PC-9 (cell line): ENCODE measurements at regions not wholly inside any gene's neighbourhood (a gene's known extent, or its start where the extent isn't known, plus 50 kb on each side); places are given as distances from the start of the nearest gene placed in this dataset.

ENCODE experiments used
- BruUV-seq: library from RNA; stranded (reverse); fragments of 400-500 nt; replicated peaks from 2 replicates; lab custom pipeline; 2021; lab: Mats Ljungman, UMichigan
- CTCF ChIA-PET: fragments of 300-600 bp; sonication (Branson Sonifier 250); formaldehyde crosslinking; loops from one replicate; lab custom pipeline; 2022; ENCODE audit warnings: antibody characterized with exemption; lab: Charles Lee
- POLR2A ChIA-PET: fragments of 300-600 bp; sonication (Branson Sonifier 250); formaldehyde crosslinking; loops from one replicate; lab custom pipeline; 2022; ENCODE audit warnings: antibody characterized with exemption; ENCODE audit not compliant: unreplicated experiment; lab: Charles Lee
- DNase-seq, 2 experiments: peaks; one replicate each; pipeline versions ENCODE4 v3.0.0 to v3.0.0-alpha.2; 2015 to 2022; ENCODE audit warnings: mixed read lengths in 1 of 2
- H2AFZ ChIP-seq: fragments of 200-600 bp; sonication (generic); 2 replicates; pipeline ENCODE4 v1.8.1; 2017; ENCODE audit warnings: antibody characterized with exemption
- H3F3A ChIP-seq: fragments of 200-600 bp; sonication (generic); 2 replicates; pipeline ENCODE4 v1.8.1; 2017; ENCODE audit warnings: antibody characterized with exemption, mild to moderate bottlenecking, low read depth; ENCODE audit not compliant: insufficient read depth
- H3K27ac ChIP-seq: fragments of 200-600 bp; sonication (generic); 2 replicates; pipeline ENCODE4 v1.6.1; 2016; ENCODE audit warnings: mixed run types
- H3K27me3 ChIP-seq: fragments of 200-600 bp; sonication (generic); 2 replicates; pipeline ENCODE4 v1.6.1; 2016; ENCODE audit warnings: low read depth, mixed run types; ENCODE audit not compliant: insufficient read depth
- H3K36me3 ChIP-seq: fragments of 200-600 bp; sonication (generic); 2 replicates; pipeline ENCODE4 v1.6.1; 2016; ENCODE audit warnings: low read depth, mixed run types
- H3K4me1 ChIP-seq: fragments of 200-600 bp; sonication (generic); replicated peaks from 2 replicates; pipeline ENCODE4 v1.6.1; 2016; ENCODE audit warnings: mixed run types; ENCODE audit not compliant: insufficient read depth
- H3K4me2 ChIP-seq: fragments of 200-600 bp; sonication (generic); 2 replicates; pipeline ENCODE4 v1.6.1; 2017; ENCODE audit warnings: mixed run types
- H3K4me3 ChIP-seq: fragments of 200-600 bp; sonication (generic); 2 replicates; pipeline ENCODE4 v1.6.1; 2016; ENCODE audit warnings: mixed run types
- H3K79me2 ChIP-seq: fragments of 200-600 bp; sonication (generic); 2 replicates; pipeline ENCODE4 v1.6.1; 2017; ENCODE audit warnings: low read depth, mixed run types
- H3K9me2 ChIP-seq: fragments of 200-600 bp; sonication (generic); 2 replicates; pipeline ENCODE4 v1.8.1; 2017; ENCODE audit warnings: mild to moderate bottlenecking; ENCODE audit not compliant: insufficient read depth
- H3K9me3 ChIP-seq: fragments of 200-600 bp; sonication (generic); 2 replicates; pipeline ENCODE4 v1.8.1; 2016; ENCODE audit warnings: low read depth; ENCODE audit not compliant: insufficient read depth
- H4K20me1 ChIP-seq: fragments of 200-600 bp; sonication (generic); 2 replicates; pipeline ENCODE4 v1.8.1; 2017; ENCODE audit not compliant: insufficient read depth
- EZH2 ChIP-seq: fragments of 200-600 bp; sonication (generic); IDR thresholded peaks from 2 replicates; pipeline ENCODE4 v1.8.0; 2017; ENCODE audit warnings: antibody characterized with exemption, low read depth
- intact Hi-C: fragments of 100-400 bp; cut with micrococcal nuclease; formaldehyde crosslinking; loops from one replicate; pipeline ENCODE4 v1.10.0; 2022; ENCODE audit not compliant: unreplicated experiment
- TF ChIP-seq, protein P1 (sequence below): fragments of 200-600 bp; sonication (generic); conservative IDR thresholded peaks from 2 replicates; pipeline ENCODE4 v1.6.1; 2017; ENCODE audit warnings: mixed run types, antibody characterized with exemption, mild to moderate bottlenecking, moderate library complexity

DNA sequence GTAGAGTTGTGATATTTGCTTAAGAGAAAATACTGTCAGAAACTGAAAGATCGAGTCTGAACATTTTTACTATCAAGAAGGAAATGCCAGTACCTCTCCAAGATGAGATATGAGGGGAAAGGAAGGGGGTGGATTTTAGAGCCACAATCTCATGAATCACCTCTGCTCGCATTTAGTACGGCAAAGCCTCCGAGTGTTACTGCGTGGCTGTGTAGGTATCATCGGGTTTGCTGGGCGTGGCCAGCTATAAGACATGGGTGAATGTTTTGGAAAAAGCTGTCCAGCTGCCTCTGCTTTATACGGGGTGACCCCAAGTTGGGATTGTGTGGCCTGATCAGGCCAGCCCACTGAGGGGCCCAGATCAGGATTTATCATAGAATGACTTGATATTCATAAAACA is 826.4 kb downstream of the SOCS6 start:
- intact Hi-C loops: no loop called here
- H3K4me2 ChIP-seq: no peak overlapping the region
- H3K27me3 ChIP-seq: no peaks in the 10 kb centered on the region
- ChIA-PET CTCF (no interaction called here), POLR2A (no interaction called here)
- peak overlapping the region; percentile 69; the same call in 1 of the 2 replicates for H2AFZ ChIP-seq
- H3K4me1 ChIP-seq: no peaks in the 10 kb centered on the region
- H3K36me3 ChIP-seq: no peaks in the 10 kb centered on the region
- no peak overlapping the region for H3K4me3 ChIP-seq
- H3K79me2 ChIP-seq: no peaks in the 10 kb centered on the region
- no TSS peak for BruUV-seq
- TF ChIP-seq, protein P1, sequence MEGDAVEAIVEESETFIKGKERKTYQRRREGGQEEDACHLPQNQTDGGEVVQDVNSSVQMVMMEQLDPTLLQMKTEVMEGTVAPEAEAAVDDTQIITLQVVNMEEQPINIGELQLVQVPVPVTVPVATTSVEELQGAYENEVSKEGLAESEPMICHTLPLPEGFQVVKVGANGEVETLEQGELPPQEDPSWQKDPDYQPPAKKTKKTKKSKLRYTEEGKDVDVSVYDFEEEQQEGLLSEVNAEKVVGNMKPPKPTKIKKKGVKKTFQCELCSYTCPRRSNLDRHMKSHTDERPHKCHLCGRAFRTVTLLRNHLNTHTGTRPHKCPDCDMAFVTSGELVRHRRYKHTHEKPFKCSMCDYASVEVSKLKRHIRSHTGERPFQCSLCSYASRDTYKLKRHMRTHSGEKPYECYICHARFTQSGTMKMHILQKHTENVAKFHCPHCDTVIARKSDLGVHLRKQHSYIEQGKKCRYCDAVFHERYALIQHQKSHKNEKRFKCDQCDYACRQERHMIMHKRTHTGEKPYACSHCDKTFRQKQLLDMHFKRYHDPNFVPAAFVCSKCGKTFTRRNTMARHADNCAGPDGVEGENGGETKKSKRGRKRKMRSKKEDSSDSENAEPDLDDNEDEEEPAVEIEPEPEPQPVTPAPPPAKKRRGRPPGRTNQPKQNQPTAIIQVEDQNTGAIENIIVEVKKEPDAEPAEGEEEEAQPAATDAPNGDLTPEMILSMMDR: no peak
- no peak for TF ChIP-seq EZH2
- H3F3A ChIP-seq: no peaks in the 10 kb centered on the region
- no peaks in the 10 kb centered on the region for H3K9me2 ChIP-seq
- no peak overlapping the region for H3K27ac ChIP-seq
- DNase-seq: no peak
- H3K9me3 ChIP-seq: no peaks in the 10 kb centered on the region
- no peaks in the 10 kb centered on the region for H4K20me1 ChIP-seq

DNA sequence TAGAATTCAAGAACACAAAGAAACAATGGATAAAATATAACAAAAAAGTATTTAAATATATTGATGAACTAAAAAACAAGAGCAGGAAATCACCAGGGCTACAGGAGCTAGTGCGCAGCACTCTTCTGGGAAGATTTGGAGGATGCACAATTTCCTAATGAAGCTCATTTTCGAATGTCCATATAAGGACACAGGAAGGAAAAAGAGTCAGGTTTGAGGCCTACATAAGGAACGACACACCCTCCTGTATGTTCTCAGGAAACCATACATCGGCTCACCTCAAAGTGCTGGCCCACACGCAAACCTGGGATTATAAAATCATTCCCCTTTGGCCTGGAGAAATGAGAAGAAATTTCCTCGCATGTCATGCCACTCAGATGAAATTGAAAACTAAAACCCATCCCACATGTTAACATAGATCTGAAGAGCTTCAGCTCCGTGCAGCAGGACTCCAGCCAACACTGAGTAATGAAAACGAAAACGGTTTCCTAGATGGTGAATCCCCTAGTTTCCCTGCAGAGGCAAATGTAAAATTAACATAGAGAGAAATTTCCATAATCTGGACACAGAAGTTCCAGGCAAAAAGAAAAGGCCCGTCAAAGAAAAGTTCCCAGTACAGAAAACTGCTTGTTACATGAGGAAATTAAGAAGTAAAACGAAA is 825.8 kb downstream of the SOCS6 start:
- peak overlapping the region; percentile 69; the same call in 1 of the 2 replicates for H2AFZ ChIP-seq
- CTCF ChIA-PET: no interaction called here
- no peaks in the 10 kb centered on the region for H3K36me3 ChIP-seq
- TF ChIP-seq, protein P1: no peak
- TF ChIP-seq EZH2: no peak
- H3K9me3 ChIP-seq: no peaks in the 10 kb centered on the region
- no peaks in the 10 kb centered on the region for H3F3A ChIP-seq
- no peaks in the 10 kb centered on the region for H3K79me2 ChIP-seq
- H3K9me2 ChIP-seq: no peaks in the 10 kb centered on the region
- POLR2A ChIA-PET: no interaction called here
- H3K4me3 ChIP-seq: no peak overlapping the region
- H3K4me2 ChIP-seq: no peak overlapping the region
- intact Hi-C loops: no loop called here
- no TSS peak for BruUV-seq
- H3K27ac ChIP-seq: no peak overlapping the region
- no peaks in the 10 kb centered on the region for H3K4me1 ChIP-seq
- H4K20me1 ChIP-seq: no peaks in the 10 kb centered on the region
- DNase-seq: no peak
- H3K27me3 ChIP-seq: no peaks in the 10 kb centered on the region

DNA sequence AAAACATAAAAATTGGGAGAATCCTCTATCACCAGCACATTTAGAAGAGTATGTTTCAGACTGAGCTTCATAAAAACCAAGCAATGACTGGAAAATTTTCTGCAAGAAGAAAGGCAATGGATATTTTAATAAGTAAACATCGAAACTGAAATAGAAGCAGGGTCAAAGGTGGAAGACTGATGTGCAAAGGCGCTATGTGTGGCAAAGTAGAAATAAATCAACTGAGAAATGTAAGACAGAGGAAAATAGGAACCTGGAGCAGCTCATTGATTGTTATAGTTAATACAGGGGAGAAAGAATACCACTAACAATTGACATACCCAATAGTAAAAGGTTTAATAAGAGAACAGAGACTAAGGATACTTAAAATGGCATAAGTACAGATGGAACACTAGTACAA is 818.4 kb downstream of the SOCS6 start:
- H4K20me1 ChIP-seq: no peaks in the 10 kb centered on the region
- H2AFZ ChIP-seq: peak overlapping the region; percentile 70; the same call in 1 of the 2 replicates
- no TSS peak for BruUV-seq
- POLR2A ChIA-PET: no interaction called here
- peaks cover 5% of the 10 kb centered on the region; the same call in 1 of the 2 replicates for H3K9me2 ChIP-seq
- H3K4me1 ChIP-seq: no peaks in the 10 kb centered on the region
- no peaks in the 10 kb centered on the region for H3K36me3 ChIP-seq
- CTCF ChIA-PET: no interaction called here
- no peaks in the 10 kb centered on the region for H3K79me2 ChIP-seq
- DNase-seq: no peak
- H3K4me2 ChIP-seq: peak overlapping the region; percentile 21; the same call in 1 of the 2 replicates
- H3K27ac ChIP-seq: no peak overlapping the region
- no peaks in the 10 kb centered on the region for H3K9me3 ChIP-seq
- intact Hi-C loops: no loop called here
- H3K27me3 ChIP-seq: no peaks in the 10 kb centered on the region
- TF ChIP-seq, protein P1: no peak
- no peak for TF ChIP-seq EZH2
- no peak overlapping the region for H3K4me3 ChIP-seq
- no peaks in the 10 kb centered on the region for H3F3A ChIP-seq
